Parathyroid adenoma (tissue), 2 donors: ENCODE measurements at regions not wholly inside any gene's neighbourhood (a gene's known extent, or its start where the extent isn't known, plus 50 kb on each side); places are given as distances from the start of the nearest gene placed in this dataset.

Source experiments
- H2AFZ ChIP-seq: fragments of 300-600 bp; sonication (generic); one replicate; pipeline ENCODE4 v1.7.0; 2017; ENCODE audit warnings: antibody characterized with exemption, mild to moderate bottlenecking
- H3K27ac ChIP-seq: fragments of 300-600 bp; sonication (generic); one replicate; pipeline ENCODE4 v1.7.0; 2017
- H3K27me3 ChIP-seq: fragments of 300-600 bp; sonication (generic); one replicate; pipeline ENCODE4 v1.7.0; 2017; ENCODE audit warnings: low read length; ENCODE audit not compliant: control insufficient read depth, insufficient read depth
- H3K36me3 ChIP-seq: fragments of 300-600 bp; sonication (generic); one replicate; pipeline ENCODE4 v1.7.0; 2017; ENCODE audit warnings: low read length; ENCODE audit not compliant: control insufficient read depth, insufficient read depth
- H3K4me1 ChIP-seq: fragments of 300-600 bp; sonication (generic); one replicate; pipeline ENCODE4 v1.7.0; 2017; ENCODE audit warnings: control low read depth
- H3K4me2 ChIP-seq: fragments of 300-600 bp; sonication (generic); one replicate; pipeline ENCODE4 v1.7.0; 2017; ENCODE audit warnings: low read length
- H3K4me3 ChIP-seq: fragments of 300-600 bp; sonication (generic); one replicate; pipeline ENCODE4 v1.7.0; 2017; ENCODE audit warnings: low read depth, low read length
- H3K79me2 ChIP-seq: fragments of 300-600 bp; sonication (generic); one replicate; pipeline ENCODE4 v1.7.0; 2017; ENCODE audit warnings: control low read depth
- H3K9ac ChIP-seq: fragments of 300-600 bp; sonication (generic); one replicate; pipeline ENCODE4 v1.7.0; 2017; ENCODE audit warnings: mild to moderate bottlenecking
- H3K9me3 ChIP-seq: fragments of 300-600 bp; sonication (generic); one replicate; pipeline ENCODE4 v1.7.0; 2017; ENCODE audit warnings: low read length; ENCODE audit not compliant: control insufficient read depth
- TF ChIP-seq, protein P1 (sequence below): fragments of 300-600 bp; sonication (generic); IDR thresholded peaks from one replicate; pipeline ENCODE4 v1.7.0; 2017; ENCODE audit warnings: antibody characterized with exemption, mild to moderate bottlenecking
- donor health status: primary hyperparathyroidism.

DNA sequence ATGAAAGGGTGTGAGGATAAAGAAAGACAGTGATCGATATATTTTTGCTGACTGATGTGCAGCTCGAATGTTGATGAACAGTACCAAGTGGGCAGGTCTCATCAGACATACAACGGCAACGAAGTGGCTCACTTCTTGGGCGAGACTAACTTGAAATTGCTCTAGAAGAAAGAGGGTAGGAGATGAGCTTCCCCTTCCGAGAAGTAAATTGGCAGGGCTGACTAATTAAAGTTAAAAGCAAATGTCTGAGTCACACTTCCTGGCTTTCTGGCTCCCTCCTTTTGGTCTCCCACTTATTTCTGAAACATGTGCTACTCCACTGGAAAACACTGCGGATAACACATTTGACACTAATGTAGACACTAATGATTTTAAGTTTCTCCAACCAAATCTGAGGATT is 228.3 kb downstream of the ABHD5 start:
- H3K27me3 ChIP-seq: no peaks in the 10 kb centered on the region
- H3K27ac ChIP-seq: no peak overlapping the region
- H3K9ac ChIP-seq: no peak overlapping the region
- H3K9me3 ChIP-seq: no peaks in the 10 kb centered on the region
- H3K79me2 ChIP-seq: no peaks in the 10 kb centered on the region
- H3K4me1 ChIP-seq: no peaks in the 10 kb centered on the region
- no peak overlapping the region for H3K4me2 ChIP-seq
- no peak overlapping the region for H2AFZ ChIP-seq
- TF ChIP-seq, protein P1, sequence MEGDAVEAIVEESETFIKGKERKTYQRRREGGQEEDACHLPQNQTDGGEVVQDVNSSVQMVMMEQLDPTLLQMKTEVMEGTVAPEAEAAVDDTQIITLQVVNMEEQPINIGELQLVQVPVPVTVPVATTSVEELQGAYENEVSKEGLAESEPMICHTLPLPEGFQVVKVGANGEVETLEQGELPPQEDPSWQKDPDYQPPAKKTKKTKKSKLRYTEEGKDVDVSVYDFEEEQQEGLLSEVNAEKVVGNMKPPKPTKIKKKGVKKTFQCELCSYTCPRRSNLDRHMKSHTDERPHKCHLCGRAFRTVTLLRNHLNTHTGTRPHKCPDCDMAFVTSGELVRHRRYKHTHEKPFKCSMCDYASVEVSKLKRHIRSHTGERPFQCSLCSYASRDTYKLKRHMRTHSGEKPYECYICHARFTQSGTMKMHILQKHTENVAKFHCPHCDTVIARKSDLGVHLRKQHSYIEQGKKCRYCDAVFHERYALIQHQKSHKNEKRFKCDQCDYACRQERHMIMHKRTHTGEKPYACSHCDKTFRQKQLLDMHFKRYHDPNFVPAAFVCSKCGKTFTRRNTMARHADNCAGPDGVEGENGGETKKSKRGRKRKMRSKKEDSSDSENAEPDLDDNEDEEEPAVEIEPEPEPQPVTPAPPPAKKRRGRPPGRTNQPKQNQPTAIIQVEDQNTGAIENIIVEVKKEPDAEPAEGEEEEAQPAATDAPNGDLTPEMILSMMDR: no peak
- no peaks in the 10 kb centered on the region for H3K36me3 ChIP-seq
- H3K4me3 ChIP-seq: no peak overlapping the region

DNA sequence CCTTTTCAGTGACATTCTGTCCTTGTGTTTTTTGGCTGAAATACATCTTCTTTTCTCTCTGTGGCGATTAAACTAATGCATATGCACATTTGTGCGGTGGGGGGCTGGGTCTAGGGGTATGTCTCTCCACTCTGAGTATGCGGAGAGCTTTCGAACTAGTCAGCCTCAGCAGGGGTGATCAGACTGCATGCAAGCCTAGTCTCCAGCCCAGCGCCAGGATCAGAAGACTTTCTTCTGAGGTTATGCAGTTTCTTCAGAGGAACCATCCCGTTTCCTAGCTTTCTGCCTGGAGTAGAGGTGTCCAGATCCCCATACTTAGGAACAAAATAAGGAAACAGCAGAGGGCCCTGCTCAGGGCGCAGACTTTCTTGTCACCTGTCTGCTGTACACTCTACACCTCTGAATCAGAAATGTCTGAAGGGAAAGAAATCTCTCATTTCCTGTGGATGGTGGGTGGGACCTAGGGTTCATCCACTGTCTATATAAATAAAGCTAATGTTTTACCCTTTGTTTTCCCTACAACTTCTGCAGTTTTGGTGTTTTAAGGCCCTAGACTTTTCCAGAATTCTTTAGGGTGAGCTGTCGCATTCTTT is 230.4 kb downstream of the ABHD5 start:
- Histone ChIP-seq H3K79me2 (no peaks in the 10 kb centered on the region), H3K36me3 (no peaks in the 10 kb centered on the region), H3K4me1 (no peaks in the 10 kb centered on the region), H3K4me2 (no peak overlapping the region), H2AFZ (no peak overlapping the region), H3K27me3 (no peaks in the 10 kb centered on the region), H3K4me3 (no peak overlapping the region), H3K27ac (no peak overlapping the region), H3K9ac (no peak overlapping the region), H3K9me3 (no peaks in the 10 kb centered on the region)
- TF ChIP-seq, protein P1: no peak

DNA sequence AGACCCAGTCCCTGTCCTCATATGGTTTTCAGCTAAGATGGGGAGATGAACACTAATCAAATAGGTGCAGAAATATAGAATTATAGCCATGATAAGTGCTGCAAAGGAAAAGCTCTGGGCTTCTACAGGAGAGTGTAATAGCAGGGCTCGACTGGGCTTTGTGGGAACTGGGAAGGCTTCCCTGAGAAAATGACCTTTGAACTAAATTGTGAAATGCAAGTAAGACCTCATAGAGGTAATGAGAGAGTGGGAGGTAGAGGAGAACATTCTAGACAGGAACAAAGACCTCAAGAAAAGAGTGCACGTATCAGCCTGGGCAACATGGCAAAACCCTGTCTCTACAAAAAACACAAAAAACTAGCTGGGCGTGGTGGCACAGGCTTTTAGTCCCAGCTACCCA is 231.6 kb downstream of the ABHD5 start:
- Histone ChIP-seq H3K9ac (no peak overlapping the region), H3K4me2 (no peak overlapping the region), H3K9me3 (no peaks in the 10 kb centered on the region), H3K27me3 (no peaks in the 10 kb centered on the region), H3K4me1 (no peaks in the 10 kb centered on the region), H3K4me3 (no peak overlapping the region), H2AFZ (no peak overlapping the region), H3K79me2 (no peaks in the 10 kb centered on the region), H3K36me3 (no peaks in the 10 kb centered on the region), H3K27ac (no peak overlapping the region)
- TF ChIP-seq, protein P1: no peak

DNA sequence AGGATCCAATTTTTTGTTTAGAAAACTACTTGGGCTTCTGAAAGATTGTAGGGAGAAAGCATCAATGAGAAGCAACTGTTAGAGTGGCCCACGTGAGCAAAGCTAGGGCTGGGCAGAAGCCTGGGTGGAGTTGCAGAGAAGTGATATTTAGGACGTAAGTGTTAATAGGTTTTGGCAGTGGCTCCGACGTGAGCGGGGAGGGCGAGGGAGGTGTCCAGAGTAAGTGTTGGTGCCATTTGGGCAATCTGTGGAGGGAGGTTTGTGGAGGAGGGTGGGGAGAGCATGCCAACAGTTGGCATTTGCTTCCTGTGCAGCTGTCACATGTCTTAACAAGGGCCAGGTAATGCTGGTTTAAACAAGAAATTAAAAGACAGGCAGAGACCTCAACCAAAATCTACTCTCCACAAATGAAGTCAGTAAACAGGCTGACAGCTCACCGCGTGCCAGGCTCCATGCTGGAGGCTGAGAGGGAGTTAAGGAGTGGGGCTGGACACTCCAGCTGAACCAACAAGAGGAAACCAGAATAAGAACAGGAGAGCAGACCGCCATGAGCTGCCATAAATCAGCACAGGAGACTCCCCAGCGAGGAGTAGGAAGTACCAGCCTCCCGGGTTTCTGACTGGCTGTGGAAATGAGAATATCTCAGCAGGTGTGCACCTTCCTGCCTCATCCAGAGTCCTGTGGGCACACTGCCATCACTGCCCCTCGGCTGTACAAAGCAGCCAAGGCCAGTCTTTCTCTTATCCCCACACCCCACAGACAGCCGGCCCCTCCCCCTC is 232.6 kb downstream of the ABHD5 start:
- TF ChIP-seq, protein P1: no peak
- no peak overlapping the region for H2AFZ ChIP-seq
- no peak overlapping the region for H3K9ac ChIP-seq
- H3K4me3 ChIP-seq: no peak overlapping the region
- H3K36me3 ChIP-seq: no peaks in the 10 kb centered on the region
- H3K4me2 ChIP-seq: no peak overlapping the region
- no peaks in the 10 kb centered on the region for H3K27me3 ChIP-seq
- no peaks in the 10 kb centered on the region for H3K4me1 ChIP-seq
- H3K27ac ChIP-seq: no peak overlapping the region
- no peaks in the 10 kb centered on the region for H3K79me2 ChIP-seq
- no peaks in the 10 kb centered on the region for H3K9me3 ChIP-seq

DNA sequence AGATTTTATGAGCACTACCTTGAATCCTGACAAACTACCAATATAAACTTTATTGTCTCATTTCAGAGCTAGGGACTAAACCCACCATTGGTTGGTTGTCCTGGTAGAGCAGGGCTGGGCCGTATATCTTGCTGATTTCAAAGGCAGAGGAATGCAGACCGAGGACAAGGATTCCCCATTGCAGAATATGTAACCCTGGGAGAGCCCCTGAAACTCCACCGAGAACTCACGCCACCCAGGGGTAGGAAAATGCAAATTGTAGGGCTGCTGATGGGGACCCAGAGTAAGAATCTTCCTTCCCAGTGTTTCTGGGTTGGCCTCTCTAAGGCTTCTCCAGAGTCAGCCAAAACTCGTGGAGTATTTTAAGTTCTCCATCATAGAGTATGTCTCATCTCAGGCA is 235.3 kb downstream of the ABHD5 start:
- Histone ChIP-seq H3K9me3 (no peaks in the 10 kb centered on the region), H2AFZ (no peak overlapping the region), H3K4me1 (no peaks in the 10 kb centered on the region), H3K4me3 (no peak overlapping the region), H3K27ac (no peak overlapping the region), H3K79me2 (no peaks in the 10 kb centered on the region), H3K36me3 (no peaks in the 10 kb centered on the region), H3K4me2 (no peak overlapping the region), H3K9ac (no peak overlapping the region), H3K27me3 (no peaks in the 10 kb centered on the region)
- TF ChIP-seq, protein P1: no peak
